HG03521 (cell line): ENCODE measurements at regions not wholly inside any gene's neighbourhood (a gene's known extent, or its start where the extent isn't known, plus 50 kb on each side); places are given as distances from the start of the nearest gene placed in this dataset.

ENCODE experiments used
- ATAC-seq: cut with Tn5 transposase; IDR thresholded peaks from one replicate; pipeline ENCODE4 v1.9.1; 2021; ENCODE audit warnings: mild to moderate bottlenecking, moderate library complexity; ENCODE audit not compliant: unreplicated experiment

- no peak for ATAC-seq
Observed at GRCh38 chr3:40642812-40643211, 118.1 kb downstream of the ZNF621 start.

GRCh38 chr3:40645883-40646282 lies 121.1 kb downstream of the ZNF621 start:
- ATAC-seq: no peak

DNA sequence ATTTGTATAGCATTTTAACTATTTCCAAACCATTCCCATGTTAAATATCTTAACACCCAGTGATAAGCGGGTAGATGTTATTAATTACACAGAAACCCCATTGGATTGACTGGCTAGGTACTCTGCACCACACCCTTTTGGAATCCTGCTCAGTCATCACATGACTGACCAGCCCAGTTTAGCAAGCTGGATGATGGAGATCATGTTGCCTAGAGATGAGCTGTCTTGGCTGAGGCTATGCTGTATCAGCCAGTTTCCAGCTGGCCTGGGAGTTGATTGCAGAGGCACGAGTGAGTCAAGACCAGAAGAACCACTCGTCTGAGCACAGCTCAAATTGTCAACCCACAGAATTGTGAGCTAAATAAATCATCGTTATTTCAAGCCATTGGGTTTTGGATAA lies 124.6 kb downstream of the ZNF621 start:
- no peak for ATAC-seq

- ATAC-seq: no peak
Observed at GRCh38 chr3:40652072-40652471, 127.3 kb downstream of the ZNF621 start.

DNA sequence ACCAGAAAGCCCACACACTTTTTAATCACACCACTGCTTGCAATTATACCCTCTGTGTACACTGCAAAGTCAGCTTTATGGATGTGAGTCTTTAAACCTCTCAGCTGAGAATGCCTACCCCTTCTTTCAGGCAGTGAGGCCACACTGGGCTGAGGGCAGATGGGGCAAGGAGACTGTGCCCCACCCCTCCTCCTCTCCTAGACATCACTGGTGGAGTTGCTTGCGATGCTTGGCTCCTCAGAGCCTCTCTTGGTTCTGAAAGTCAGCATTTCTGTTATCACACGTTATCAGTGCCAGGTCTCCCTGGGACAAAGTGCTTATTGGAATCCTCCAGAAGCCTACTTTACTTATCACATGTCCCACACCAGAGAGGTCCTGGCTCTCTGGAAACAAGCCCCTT lies 128.2 kb downstream of the ZNF621 start:
- ATAC-seq: no peak

GRCh38 chr3:40653878-40654277 lies 129.1 kb downstream of the ZNF621 start:
- no peak for ATAC-seq

DNA sequence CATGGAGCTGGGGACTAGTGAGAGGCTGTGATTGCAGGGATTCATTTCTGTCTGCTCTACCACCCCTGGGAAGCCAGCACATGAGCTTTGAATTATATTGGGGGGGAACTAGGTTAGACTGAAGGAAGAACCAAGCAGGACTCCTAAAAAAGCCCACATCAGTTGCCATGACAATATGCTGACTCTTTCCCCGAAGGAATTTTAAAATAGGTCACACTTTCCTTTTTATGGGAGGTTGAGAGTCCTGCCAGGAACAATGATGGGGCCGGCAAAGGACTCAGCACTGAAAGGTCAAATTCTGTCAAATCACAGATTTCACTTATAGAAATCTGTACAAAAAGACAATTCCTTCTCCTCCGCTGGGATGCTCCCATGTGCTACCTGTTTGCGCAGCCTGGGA lies 130.8 kb downstream of the ZNF621 start:
- no peak for ATAC-seq

DNA sequence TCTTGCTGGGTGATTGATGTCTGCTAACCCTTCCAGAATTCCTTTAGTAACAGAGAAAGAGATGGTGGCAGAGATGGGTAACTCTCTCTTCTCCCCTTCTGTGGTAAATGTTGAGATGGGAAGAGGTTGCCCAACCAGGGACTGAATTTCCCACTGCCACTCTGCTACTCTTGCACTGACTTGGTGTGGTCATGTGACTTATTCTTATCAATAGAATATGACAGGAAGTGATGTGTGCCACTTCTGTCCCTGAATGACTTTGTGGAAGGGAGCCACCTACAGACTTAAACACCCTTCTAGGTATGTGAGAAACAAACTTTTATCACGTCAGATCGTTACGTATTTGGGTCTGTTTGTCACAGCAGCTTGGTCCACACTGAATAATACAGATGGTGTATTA lies 132.9 kb downstream of the ZNF621 start:
- no peak for ATAC-seq

GRCh38 chr3:40658305-40658704 lies 133.5 kb downstream of the ZNF621 start:
- no peak for ATAC-seq

GRCh38 chr3:40660554-40660953 lies 135.8 kb downstream of the ZNF621 start:
- no peak for ATAC-seq

GRCh38 chr3:40661284-40661683 lies 136.5 kb downstream of the ZNF621 start:
- no peak for ATAC-seq

DNA sequence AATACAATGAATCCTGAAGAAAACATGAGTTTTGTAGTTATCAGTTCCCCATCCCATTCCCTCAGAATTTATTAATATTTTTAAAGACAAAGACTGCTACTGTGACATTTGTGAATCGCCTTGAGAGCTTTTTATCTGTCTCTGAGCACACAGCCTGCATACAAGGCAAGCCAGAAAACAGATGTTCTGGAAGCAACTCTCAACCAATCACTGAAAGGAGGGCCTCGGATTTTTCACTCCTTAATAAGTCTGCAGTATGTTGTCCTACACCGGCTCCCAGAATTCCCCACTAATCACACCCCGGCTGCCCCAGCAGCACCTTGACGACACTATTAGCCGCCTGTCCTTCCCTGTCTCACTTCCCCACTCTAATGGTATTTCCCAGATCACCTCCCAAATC lies 138.5 kb downstream of the ZNF621 start:
- no peak for ATAC-seq

GRCh38 chr3:40669176-40669575 lies 144.4 kb downstream of the ZNF621 start:
- no peak for ATAC-seq

DNA sequence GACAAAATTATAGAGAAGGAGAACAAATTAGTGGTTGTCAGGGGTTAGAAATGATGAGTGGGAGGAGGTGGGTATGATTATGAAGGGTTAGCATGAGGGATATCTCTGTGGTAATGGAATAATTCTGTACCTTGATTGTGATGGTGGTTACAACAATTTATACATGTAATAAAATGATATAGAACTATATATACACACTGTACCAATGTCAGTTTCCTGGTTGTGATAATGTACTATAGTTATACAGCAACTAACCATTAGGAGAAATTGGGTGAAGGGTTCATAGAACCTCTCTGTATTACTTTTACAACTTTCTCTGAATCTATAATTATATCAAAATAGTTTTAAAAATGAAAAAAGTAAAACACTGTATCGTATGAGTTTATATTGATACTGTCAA lies 148.1 kb downstream of the ZNF621 start:
- no peak for ATAC-seq

DNA sequence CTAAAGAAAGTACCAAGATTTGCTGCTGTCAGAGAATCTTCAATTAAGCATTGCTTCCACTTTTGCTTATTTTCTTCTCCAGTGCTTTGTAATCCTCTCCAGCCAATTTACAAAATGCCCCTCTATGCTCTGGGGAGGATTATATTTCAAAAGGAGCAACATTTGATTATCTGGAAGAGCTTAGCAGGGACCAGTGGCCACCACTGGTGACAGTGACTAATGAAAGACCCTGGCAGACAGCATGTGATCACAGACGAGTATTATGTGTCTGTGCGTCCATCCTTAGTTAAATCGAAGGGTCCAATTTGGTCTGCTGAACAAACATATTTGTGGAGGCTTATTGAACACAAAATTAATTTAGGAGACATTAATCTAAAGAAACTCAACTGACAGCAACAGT lies 152.6 kb downstream of the ZNF621 start:
- ATAC-seq: no peak

GRCh38 chr3:40677749-40678148 lies 153.0 kb downstream of the ZNF621 start:
- no peak for ATAC-seq

GRCh38 chr3:40679290-40679689 lies 154.5 kb downstream of the ZNF621 start:
- no peak for ATAC-seq

DNA sequence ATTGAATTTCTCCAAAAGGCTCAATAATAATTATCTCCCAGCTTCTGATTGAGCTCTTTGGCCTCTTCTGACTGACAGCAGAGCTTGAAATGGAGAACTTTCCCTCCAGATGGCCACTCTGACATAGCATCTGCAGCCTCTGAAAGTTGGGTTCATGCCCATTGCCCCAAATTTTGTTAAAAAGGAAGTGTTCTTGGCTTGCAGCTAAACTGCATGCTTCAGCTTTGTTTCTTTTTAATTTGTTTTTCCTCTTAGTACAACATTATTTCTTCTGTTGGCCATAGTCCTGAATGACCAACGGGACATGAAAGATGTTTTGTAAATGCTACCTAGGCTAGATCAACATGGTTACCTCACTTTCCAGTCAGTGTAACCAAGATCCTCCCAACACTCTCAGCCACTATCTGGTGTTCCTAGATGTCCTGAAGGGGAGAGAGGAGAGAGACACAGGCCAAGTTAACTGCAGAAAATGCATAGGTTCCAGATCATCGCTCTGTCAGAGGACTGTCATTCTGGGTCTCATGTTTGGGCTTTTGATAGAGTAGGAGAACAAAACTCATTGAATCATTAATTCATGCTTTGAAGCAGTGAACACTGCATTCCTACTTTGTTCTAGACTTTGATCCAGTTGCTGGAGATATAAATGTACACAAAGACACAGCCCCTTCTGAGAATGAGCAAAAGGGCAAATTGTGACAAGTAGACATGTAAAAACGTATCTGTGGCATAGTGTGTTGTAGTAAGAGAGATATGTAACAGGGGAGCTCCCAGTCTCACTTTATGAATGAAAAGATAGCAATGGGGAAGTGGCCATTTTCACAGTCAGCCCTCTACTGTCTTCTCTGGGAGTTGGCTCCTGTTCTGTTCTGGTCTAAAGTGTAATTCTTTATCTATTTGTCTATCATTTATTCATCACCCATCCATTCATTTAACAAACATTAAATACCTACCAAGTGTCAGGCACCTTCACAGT lies 156.2 kb downstream of the ZNF621 start:
- ATAC-seq: no peak

DNA sequence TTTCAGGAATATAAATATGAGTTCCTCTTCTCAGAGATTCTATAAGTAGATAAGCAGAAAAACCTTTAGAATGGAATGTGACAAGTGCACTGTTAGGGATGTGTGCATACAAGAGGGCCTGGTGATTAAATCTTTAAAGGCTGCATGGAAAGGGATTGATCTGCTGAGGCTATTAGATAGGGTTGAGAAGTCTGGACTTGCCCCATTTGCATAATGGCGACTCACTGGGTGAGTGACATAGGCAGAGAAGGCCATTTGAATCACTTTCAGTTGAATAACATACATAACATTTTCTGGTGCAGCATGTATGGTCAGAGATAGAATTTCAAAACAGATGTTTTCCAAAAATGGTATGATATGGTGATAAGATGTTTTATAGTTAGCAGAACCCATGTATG lies 156.9 kb downstream of the ZNF621 start:
- no peak for ATAC-seq

DNA sequence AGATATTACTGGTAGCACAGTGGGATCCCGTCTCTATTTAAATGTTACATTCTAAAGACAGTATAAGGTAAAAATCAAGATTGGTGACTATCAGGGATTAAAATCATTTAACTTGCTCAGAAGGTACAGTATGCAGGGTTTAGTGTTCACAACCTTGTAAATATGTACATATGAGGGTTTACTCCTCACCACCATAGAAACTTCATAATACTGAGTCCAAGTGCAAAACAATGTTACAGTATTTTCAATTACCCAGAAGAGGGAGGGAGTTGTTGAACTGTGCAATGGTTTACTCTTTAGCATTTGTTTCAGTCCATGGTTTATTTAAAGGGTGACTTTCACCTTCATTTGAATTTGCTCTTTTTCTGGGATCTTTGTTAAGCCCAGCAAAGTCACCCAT lies 165.1 kb downstream of the ZNF621 start:
- no peak for ATAC-seq

- no peak for ATAC-seq
Observed at GRCh38 chr3:40690749-40691451, 166.1 kb downstream of the ZNF621 start.

DNA sequence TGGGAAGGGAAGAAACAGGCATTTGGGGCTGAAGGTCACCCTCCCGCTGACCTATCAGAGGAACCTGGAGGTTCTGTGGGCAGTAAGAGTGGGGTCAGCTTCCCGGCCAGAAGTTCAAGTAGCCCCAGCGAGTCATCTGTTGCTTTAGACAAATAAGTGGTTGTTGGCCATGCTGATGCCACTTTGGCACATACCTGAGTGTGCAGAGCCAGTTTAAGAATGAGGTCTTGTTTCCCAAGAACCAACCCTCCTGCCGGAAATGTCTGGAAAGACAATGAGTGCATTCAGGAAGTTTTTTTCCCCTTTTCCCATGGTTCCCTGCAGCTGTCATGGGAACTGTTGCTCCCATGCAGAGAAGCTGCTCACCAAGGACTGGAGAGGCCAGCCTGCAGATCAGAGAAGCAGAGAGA lies 166.7 kb downstream of the ZNF621 start:
- no peak for ATAC-seq
